T-cell (primary cell): ENCODE measurements at regions not wholly inside any gene's neighbourhood (a gene's known extent, or its start where the extent isn't known, plus 50 kb on each side); places are given as distances from the start of the nearest gene placed in this dataset.

Source experiments
- ATAC-seq, 4 experiments: fragments of 200-7000 bp in 3 of 4; fragments of 150-1000 bp in 1 of 4; cut with Tn5 transposase; replicated peaks in 1 of 4; 1 replicate in 3 of 4; 2 replicates in 1 of 4; pipeline ENCODE4 v1.10.0; 2021; ENCODE audit warnings: moderate library complexity in 3 of 4, mild to moderate bottlenecking in 2 of 4, moderate number of reproducible peaks in 1 of 4
- CTCF ChIA-PET, 2 donors: fragments of 300-600 bp; sonication (Branson Sonifier 250); formaldehyde crosslinking; loops; one replicate each; lab custom pipeline; 2022; ENCODE audit warnings: antibody characterized with exemption in 2 of 2; lab: Charles Lee
- POLR2A ChIA-PET, 2 donors: fragments of 300-600 bp; sonication (Branson Sonifier 250); formaldehyde crosslinking; loops; one replicate each; lab custom pipeline; 2022; ENCODE audit warnings: antibody characterized with exemption in 2 of 2; lab: Charles Lee
- DNase-seq, 35 experiments: peaks; one replicate each; pipeline versions ENCODE4 v3.0.0 to v3.0.0-alpha.2; 2013 to 2023
- H3K27ac ChIP-seq: one replicate; pipeline ENCODE4 v1.5.1; 2013; ENCODE audit warnings: low read length
- H3K27me3 ChIP-seq, 2 experiments: replicated peaks in 1 of 2; 1 replicate in 1 of 2; 2 replicates in 1 of 2; pipeline versions ENCODE4 v1.6.1 to v1.7.0; 2013; ENCODE audit warnings: low read length in 1 of 2, mixed read lengths in 1 of 2; ENCODE audit not compliant: control insufficient read depth in 2 of 2, insufficient read depth in 2 of 2; ENCODE audit errors: extremely low read depth in 1 of 2
- H3K36me3 ChIP-seq, 2 donors: 1 replicate in 1 of 2; 2 replicates in 1 of 2; pipeline versions ENCODE4 v1.6.1 to v1.7.0; 2013; ENCODE audit warnings: low read length in 1 of 2; ENCODE audit not compliant: control insufficient read depth in 2 of 2, insufficient read depth in 1 of 2; ENCODE audit errors: extremely low read depth in 1 of 2
- H3K4me1 ChIP-seq, 2 experiments: 1 replicate in 1 of 2; 2 replicates in 1 of 2; pipeline versions ENCODE4 v1.6.1 to v1.7.0; 2013; ENCODE audit warnings: low read length in 2 of 2, mixed read lengths in 1 of 2; ENCODE audit not compliant: insufficient read depth in 2 of 2, control insufficient read depth in 1 of 2; ENCODE audit errors: extremely low read depth in 1 of 2
- H3K4me3 ChIP-seq, 2 donors: 1 replicate in 1 of 2; 2 replicates in 1 of 2; pipeline versions ENCODE4 v1.5.1 to v1.7.0; 2013; ENCODE audit warnings: mild to moderate bottlenecking in 2 of 2, low read length in 1 of 2, moderate library complexity in 1 of 2; ENCODE audit not compliant: control insufficient read depth in 1 of 2; ENCODE audit errors: extremely low read depth in 1 of 2
- H3K9me3 ChIP-seq: 2 replicates; pipeline ENCODE4 v1.7.0; 2013
- H3K27ac Mint-ChIP-seq, 2 donors: one replicate each; pipeline ENCODE4 v1.8.0; 2020 to 2021; ENCODE audit warnings: mild to moderate bottlenecking in 2 of 2, mixed read lengths in 2 of 2
- H3K27me3 Mint-ChIP-seq, 2 donors: one replicate each; pipeline ENCODE4 v1.8.0; 2021 to 2022; ENCODE audit warnings: mixed read lengths in 2 of 2
- H3K36me3 Mint-ChIP-seq: one replicate; pipeline ENCODE4 v1.8.0; 2021; ENCODE audit warnings: mixed read lengths
- H3K4me1 Mint-ChIP-seq, 3 donors: one replicate each; pipeline ENCODE4 v1.8.0; 2020 to 2022; ENCODE audit warnings: mixed read lengths in 3 of 3, mild to moderate bottlenecking in 1 of 3
- H3K4me3 Mint-ChIP-seq, 3 donors: one replicate each; pipeline ENCODE4 v1.8.0; 2020 to 2022; ENCODE audit warnings: mild to moderate bottlenecking in 3 of 3, mixed read lengths in 3 of 3, moderate library complexity in 3 of 3
- H3K9me3 Mint-ChIP-seq, 3 donors: one replicate each; pipeline ENCODE4 v1.8.0; 2020 to 2022; ENCODE audit warnings: mixed read lengths in 3 of 3
- WGBS: methylation state at CpG from one replicate; pipeline ENCODE4 v1.1.5; 2013; ENCODE audit warnings: missing lambda C conversion rate; ENCODE audit not compliant: insufficient coverage; 5-methylcytosine and 5-hydroxymethylcytosine counted together

GRCh38 chr13:34153428-34154180 is 335.7 kb downstream of the RFC3 start:
- POLR2A ChIA-PET = no interaction called here

GRCh38 chr13:34155931-34156607 is 338.1 kb downstream of the RFC3 start:
- peaks cover 0 to 6% (median 2%) of the 10 kb centered on the region in 3 donors for H3K4me1 Mint-ChIP-seq
- ChIA-PET POLR2A (no interaction called here), CTCF (no interaction called here)
- no peak overlapping the region for H3K4me3 Mint-ChIP-seq
- no peak overlapping the region for H3K4me3 ChIP-seq
- no peak overlapping the region for H3K27ac ChIP-seq
- H3K36me3 ChIP-seq = no peaks in the 10 kb centered on the region
- H3K9me3 Mint-ChIP-seq = peaks cover 0 to 3% (median 0%) of the 10 kb centered on the region in 3 donors
- no peaks in the 10 kb centered on the region for H3K36me3 Mint-ChIP-seq
- peaks cover 2 to 13% of the 10 kb centered on the region in 2 donors for H3K27me3 Mint-ChIP-seq
- no peak overlapping the region for H3K27ac Mint-ChIP-seq
- DNase-seq (no peak), ATAC-seq (no peak)
- no peaks in the 10 kb centered on the region for H3K9me3 ChIP-seq
- 72% methylated on average over 3 of the region's 10 CpGs for WGBS
- H3K4me1 ChIP-seq = no peaks in the 10 kb centered on the region
- no peaks in the 10 kb centered on the region for H3K27me3 ChIP-seq

More at GRCh38 chr13:34153428-34154180, 335.7 kb downstream of the RFC3 start:
- H3K27me3 Mint-ChIP-seq = peaks cover 2 to 9% of the 10 kb centered on the region in 2 donors
- DNase-seq = no peak
- H3K27ac Mint-ChIP-seq = no peak overlapping the region
- 94% methylated on average over 2 of the region's 12 CpGs for WGBS
- peaks cover 0 to 6% (median 2%) of the 10 kb centered on the region in 3 donors for H3K4me1 Mint-ChIP-seq
- no peak overlapping the region for H3K4me3 Mint-ChIP-seq
- CTCF ChIA-PET = no interaction called here
- Histone ChIP-seq H3K27ac (no peak overlapping the region), H3K4me1 (no peaks in the 10 kb centered on the region), H3K9me3 (no peaks in the 10 kb centered on the region), H3K4me3 (no peak overlapping the region), H3K36me3 (no peaks in the 10 kb centered on the region), H3K27me3 (no peaks in the 10 kb centered on the region)
- no peak for ATAC-seq
- no peaks in the 10 kb centered on the region for H3K9me3 Mint-ChIP-seq
- no peaks in the 10 kb centered on the region for H3K36me3 Mint-ChIP-seq

- H3K36me3 Mint-ChIP-seq = no peaks in the 10 kb centered on the region
- H3K4me3 Mint-ChIP-seq = no peak overlapping the region
- DNase-seq (peak in 1 of 35 experiments; percentile 1), ATAC-seq (peak in 2 of 4 experiments; percentile 36 to 48)
- H3K36me3 ChIP-seq = no peaks in the 10 kb centered on the region
- H3K4me1 ChIP-seq = no peaks in the 10 kb centered on the region
- H3K4me1 Mint-ChIP-seq = peaks cover 0 to 6% (median 2%) of the 10 kb centered on the region in 3 donors
- no peaks in the 10 kb centered on the region for H3K9me3 ChIP-seq
- ChIA-PET POLR2A (no interaction called here), CTCF (interaction anchor here in 1 of 2 donors (0.6 kb wide), 1 partner anchor 315 kb away, joined by 3 read pairs; no protein-coding TSS in a partner anchor)
- no peak overlapping the region for H3K27ac Mint-ChIP-seq
- peaks cover 2 to 13% of the 10 kb centered on the region in 2 donors for H3K27me3 Mint-ChIP-seq
- H3K4me3 ChIP-seq = no peak overlapping the region
- no peak overlapping the region for H3K27ac ChIP-seq
- WGBS = 2% methylated on average over 10 of the region's 12 CpGs
- H3K27me3 ChIP-seq = no peaks in the 10 kb centered on the region
- peaks cover 0 to 3% (median 0%) of the 10 kb centered on the region in 3 donors for H3K9me3 Mint-ChIP-seq
Measured at GRCh38 chr13:34156841-34157365, 339.0 kb downstream of the RFC3 start.

GRCh38 chr13:34159946-34160345 is 342.0 kb downstream of the RFC3 start:
- no peaks in the 10 kb centered on the region for H3K27me3 ChIP-seq
- ChIA-PET CTCF (no interaction called here), POLR2A (no interaction called here)
- Mint-ChIP-seq H3K36me3 (no peaks in the 10 kb centered on the region), H3K27ac (no peak overlapping the region), H3K4me1 (peaks cover 0 to 6% (median 2%) of the 10 kb centered on the region in 3 donors), H3K9me3 (peaks cover 0 to 3% (median 0%) of the 10 kb centered on the region in 3 donors), H3K27me3 (peaks cover 2 to 13% of the 10 kb centered on the region in 2 donors), H3K4me3 (no peak overlapping the region)
- no peaks in the 10 kb centered on the region for H3K4me1 ChIP-seq
- no peak for DNase-seq
- no CpG with 5 or more reads among the region's 3 CpGs for WGBS
- H3K36me3 ChIP-seq = no peaks in the 10 kb centered on the region
- no peak overlapping the region for H3K4me3 ChIP-seq
- no peaks in the 10 kb centered on the region for H3K9me3 ChIP-seq
- ATAC-seq = no peak
- H3K27ac ChIP-seq = no peak overlapping the region

GRCh38 chr13:34161931-34162543 is 344.1 kb downstream of the RFC3 start:
- CTCF ChIA-PET = no interaction called here
- POLR2A ChIA-PET = interaction anchor here in 1 of 2 donors (0.5 kb wide), 1 partner anchor 237 kb away, joined by 3 read pairs; no protein-coding TSS in a partner anchor
- Histone ChIP-seq H3K27ac (no peak overlapping the region), H3K4me3 (no peak overlapping the region), H3K36me3 (no peaks in the 10 kb centered on the region), H3K4me1 (no peaks in the 10 kb centered on the region), H3K27me3 (no peaks in the 10 kb centered on the region), H3K9me3 (no peaks in the 10 kb centered on the region)
- Mint-ChIP-seq H3K36me3 (no peaks in the 10 kb centered on the region), H3K4me1 (peaks cover 0 to 3% (median 0%) of the 10 kb centered on the region in 3 donors), H3K27ac (no peak overlapping the region), H3K4me3 (no peak overlapping the region), H3K9me3 (peaks cover 0 to 3% (median 0%) of the 10 kb centered on the region in 3 donors), H3K27me3 (peaks cover 2 to 4% of the 10 kb centered on the region in 2 donors)
- WGBS = 89% methylated on average over 1 of the region's 5 CpGs
- ATAC-seq (no peak), DNase-seq (no peak)

- Histone ChIP-seq H3K9me3 (no peaks in the 10 kb centered on the region), H3K4me3 (no peak overlapping the region), H3K36me3 (no peaks in the 10 kb centered on the region), H3K27ac (no peak overlapping the region), H3K27me3 (no peaks in the 10 kb centered on the region), H3K4me1 (no peaks in the 10 kb centered on the region)
- Mint-ChIP-seq H3K27me3 (peaks cover 2 to 4% of the 10 kb centered on the region in 2 donors), H3K4me3 (no peak overlapping the region), H3K27ac (no peak overlapping the region), H3K9me3 (peaks cover 0 to 3% (median 0%) of the 10 kb centered on the region in 3 donors), H3K4me1 (no peaks in the 10 kb centered on the region), H3K36me3 (no peaks in the 10 kb centered on the region)
- CTCF ChIA-PET = no interaction called here
- DNase-seq = no peak
- POLR2A ChIA-PET = no interaction called here
- no peak for ATAC-seq
- 75% methylated on average over 1 of the region's 3 CpGs for WGBS
Measured at GRCh38 chr13:34162544-34162933, 344.6 kb downstream of the RFC3 start.
